HG02759 (cell line): ENCODE measurements at regions not wholly inside any gene's neighbourhood (a gene's known extent, or its start where the extent isn't known, plus 50 kb on each side); places are given as distances from the start of the nearest gene placed in this dataset.

Experiments used
- ATAC-seq: cut with Tn5 transposase; IDR thresholded peaks from one replicate; pipeline ENCODE4 v1.9.1; 2021; ENCODE audit warnings: mild to moderate bottlenecking, moderate library complexity; ENCODE audit not compliant: unreplicated experiment

DNA sequence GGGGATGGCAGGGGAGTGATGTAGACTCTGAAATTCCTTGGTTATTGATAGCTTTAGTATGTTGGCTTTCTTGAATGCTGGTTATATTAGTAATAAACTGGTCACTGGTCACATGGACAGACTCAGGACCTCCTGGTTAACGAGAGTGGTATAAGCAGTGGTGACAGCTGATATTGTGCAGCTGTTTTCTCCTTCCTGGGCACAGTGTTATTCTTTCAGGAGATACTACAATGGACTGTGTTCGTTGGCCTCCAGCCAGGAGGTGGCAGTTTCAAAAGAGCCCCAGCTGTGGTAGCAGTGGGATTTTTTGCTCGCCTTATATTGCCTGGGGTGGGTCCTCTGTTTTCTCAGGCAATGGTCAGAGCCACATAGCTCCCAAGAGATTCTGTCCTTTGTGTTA lies 181.6 kb upstream of the RBMS3 start:
- ATAC-seq, result no peak

DNA sequence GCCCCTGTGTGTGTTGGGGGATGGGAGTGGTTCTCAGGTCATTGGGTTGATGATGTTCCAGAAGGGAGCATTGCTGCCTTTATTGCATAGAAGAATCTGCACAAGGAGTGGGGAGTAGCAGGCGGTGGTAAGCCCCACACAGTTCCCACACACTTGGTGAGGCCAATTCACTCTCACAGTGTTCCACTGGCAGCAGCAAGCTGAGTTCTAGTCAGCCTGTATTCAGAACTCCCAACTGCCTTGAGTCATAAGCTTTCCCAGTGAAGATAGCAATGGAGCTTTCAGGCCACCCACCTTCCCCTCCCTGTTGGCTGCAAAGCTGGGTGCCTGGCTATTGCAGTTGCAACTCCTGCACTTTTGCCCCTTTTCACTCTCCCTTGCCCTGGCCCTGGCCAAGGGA lies 181.1 kb upstream of the RBMS3 start:
- ATAC-seq, result no peak

DNA sequence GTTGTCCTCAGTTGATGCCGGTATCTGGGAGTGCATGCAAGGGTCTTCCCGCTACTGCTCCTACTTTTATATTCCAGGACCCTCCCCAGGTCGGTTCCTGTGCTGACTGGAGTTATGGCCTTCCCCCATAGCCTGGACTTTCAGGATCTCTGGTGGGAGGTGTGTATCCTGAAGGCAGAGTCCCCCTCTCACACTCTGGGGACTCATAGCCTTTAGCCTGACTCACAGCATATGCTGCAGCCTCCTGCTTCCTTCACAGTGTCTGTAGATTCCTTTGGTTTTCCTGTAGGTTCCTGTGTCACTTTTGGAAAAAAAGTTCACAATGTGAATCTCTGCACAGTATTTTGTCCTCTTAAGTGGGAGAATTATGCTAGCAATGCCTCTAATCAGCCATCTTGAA lies 180.6 kb upstream of the RBMS3 start:
- no peak for ATAC-seq

DNA sequence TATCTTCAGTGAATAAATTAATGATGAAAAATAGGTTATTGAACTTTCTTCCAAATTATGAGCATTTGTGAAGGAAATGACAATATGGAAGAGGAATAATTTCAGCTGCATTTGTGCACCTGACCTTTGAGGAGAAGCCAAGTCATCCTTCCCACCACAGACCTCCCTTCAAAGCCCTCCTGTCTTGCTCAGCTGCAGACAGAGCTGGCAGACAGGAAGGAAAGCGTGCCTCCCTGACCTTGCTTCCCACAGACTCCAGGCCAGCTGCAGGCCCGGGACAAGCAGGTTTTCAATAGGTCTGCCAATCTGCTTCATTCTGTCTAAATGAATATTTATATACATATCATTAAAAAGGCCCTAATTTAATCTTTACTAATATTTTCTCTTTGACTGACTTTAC lies 152.9 kb upstream of the RBMS3 start:
- ATAC-seq, result no peak

DNA sequence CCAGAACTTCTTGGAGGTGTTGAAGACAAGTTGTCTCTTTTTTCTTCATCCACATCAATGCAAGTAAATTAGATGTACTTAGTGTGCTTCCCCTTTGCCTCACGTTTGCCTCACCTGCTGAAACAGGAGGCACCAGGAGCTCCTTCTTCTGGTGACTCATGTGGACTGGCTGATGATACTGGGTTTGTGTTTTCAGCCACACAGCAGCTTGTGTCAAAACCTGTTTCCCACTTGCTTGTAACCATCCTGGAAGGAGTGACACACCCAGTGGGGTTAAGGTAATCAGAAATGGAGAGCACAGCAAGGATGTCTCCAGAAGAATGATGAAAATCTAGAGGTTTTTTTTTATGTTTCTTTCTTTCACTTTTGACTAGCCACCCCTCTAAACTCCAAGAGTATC lies 143.3 kb upstream of the RBMS3 start:
- no peak for ATAC-seq

DNA sequence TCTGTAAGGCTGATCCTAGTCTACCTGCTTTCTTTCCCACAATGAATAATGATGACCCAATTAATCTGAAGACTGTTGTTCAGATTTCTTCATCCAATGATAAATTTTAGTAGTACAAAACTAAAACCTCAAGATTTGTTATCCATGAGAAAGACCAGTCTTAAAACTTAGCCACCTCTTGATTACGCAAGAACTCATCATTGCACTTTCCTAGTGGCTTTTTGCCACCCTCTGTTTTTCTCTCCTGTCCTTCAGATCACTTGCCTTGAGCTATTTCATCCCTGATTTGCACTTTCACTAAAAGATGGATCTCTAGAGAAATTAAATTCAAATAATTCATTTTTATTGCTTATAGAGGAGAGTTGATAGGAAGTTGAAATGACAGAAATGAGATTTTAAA lies 142.7 kb upstream of the RBMS3 start:
- ATAC-seq, result no peak

DNA sequence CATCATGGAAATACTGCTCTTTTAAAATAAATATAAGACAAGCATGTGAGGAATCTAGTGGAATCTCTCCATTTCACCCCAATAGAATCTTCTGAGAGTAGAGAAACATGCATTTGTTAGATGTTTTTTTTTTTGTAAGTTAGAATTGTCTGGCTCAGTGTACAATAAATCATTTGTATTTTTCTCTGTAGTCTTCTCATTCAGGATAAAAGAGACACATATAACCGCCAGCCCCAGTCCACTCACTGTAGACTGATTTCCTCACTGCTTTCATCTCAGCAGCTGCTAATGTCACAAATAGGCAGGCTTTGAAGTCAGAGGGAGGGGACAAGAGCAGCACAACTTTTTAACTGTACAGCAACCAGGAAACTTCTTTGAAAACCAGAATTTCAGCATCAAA lies 140.2 kb upstream of the RBMS3 start:
- no peak for ATAC-seq

DNA sequence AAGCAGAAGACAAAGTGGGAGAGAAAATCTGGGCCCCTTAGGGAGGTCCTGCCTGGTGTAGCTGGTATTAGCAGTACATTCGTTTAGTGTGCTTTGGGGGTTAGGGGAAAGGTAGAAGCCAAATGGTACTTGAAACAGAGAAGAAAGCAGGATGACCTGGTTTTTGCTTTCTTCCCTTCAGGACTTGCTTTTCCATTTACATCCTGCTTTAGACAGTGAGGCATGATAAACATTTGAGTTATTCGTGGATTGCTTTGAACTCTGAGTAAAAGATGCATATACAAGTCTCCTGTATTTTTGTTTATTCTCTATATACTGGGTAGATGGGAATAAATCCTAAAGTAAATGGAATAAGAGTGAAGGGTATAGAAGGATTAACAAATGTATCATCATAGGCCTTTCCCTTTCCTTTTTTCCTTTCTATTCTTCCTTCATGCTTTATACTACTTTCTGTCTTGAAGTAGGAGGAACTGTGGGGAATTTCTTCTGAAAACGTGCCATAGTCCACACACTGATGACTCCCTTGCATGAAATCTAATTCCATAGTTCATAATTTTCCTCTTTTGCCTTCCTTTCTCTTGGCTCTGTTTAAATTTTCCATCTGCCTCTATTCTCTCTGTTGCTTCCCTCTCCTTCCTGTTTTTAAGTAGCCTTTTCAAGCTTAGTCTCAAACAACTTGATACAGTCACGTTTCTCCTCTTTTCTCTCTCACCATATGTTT lies 139.5 kb upstream of the RBMS3 start:
- ATAC-seq, result no peak

DNA sequence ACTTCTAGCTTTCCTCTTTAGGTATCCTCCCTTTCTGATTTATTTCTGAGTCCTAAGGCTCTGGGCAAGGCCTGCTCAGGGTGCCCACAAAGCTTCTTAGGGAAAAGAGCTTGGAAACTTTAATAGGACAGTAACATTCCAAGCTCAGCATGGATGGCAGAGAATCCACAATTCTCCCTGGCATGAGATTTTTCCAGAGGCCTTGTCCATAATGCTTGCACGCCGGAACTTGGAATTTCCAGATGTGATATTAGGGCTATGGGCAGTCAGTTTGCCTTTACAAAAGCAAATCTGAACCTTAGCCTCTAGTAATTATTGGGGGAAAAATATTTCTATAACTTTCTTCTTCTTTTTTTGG lies 139.0 kb upstream of the RBMS3 start:
- no peak for ATAC-seq

DNA sequence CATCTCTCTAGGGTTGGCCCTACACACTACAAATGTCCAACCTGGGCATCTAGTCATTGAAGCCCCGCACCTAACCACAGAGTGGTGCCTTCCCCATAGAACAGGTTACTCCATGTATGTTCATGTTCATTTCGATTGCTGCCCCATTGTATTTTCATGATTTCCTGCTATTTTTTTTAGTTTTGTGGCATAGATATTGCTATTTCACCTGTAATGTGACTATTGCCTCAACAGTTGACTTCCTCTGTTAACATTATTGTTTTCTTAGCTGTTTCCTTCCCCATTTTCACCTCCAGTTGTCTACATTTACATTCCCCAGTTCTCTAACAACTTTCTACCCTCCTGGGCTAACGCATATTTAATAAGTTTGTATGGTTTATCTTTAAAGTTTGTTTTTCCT lies 137.7 kb upstream of the RBMS3 start:
- no peak for ATAC-seq

DNA sequence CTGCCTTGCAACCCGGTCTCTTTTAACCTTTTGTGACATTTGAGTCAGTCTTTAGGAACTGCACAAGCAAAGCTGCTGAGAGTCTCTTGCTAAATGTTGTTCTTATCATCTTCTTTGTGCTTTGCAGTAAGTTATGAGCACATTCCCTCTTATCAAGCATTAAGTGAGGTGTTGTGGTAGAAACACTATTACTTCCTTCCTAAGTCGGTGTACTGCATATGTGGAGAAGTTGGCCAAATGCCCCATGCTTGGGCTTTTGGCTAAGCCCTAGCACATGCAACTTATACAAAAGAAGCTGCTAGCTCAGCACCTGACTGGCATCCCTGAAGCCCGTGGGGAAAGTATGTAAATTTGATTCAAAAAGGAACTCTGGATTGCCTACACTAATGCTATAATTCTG lies 136.5 kb upstream of the RBMS3 start:
- no peak for ATAC-seq

DNA sequence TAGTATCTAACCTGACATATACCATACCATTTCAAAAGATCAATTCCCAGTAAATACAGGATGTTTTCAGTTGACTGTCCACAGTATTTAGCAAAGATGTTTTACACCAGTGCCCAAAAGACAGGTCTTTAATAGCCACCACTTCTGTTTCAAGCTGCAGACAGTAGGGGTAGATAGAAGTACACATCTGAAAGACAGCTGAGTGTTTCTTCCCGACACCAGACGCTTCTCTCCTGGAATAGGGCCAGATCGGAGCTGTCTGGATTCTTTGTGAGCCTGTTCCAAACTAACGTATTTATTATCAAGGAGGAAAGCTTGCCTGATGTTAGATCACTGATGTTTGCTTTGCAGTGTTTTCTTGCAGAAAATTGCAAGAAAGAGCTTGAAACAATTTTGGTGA lies 136.1 kb upstream of the RBMS3 start:
- ATAC-seq, result no peak

DNA sequence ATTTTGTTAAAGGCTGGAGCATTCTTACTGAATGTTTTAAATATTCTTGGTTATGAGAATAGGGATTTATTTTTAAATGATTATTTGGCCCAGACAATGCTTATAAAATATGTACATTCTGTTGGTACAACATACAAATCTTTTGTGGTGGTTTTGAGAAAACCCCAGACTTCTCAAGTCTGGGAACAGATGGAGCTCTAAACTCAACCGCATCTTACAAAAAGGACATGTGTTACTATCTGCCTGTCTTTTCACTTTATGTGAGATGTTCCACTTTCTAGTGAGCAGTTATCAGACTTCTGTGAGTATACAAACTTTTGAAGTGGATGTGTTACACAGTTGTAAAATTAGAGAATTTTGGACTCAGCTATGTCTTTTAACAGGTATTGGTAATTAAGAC lies 135.5 kb upstream of the RBMS3 start:
- ATAC-seq, result no peak

DNA sequence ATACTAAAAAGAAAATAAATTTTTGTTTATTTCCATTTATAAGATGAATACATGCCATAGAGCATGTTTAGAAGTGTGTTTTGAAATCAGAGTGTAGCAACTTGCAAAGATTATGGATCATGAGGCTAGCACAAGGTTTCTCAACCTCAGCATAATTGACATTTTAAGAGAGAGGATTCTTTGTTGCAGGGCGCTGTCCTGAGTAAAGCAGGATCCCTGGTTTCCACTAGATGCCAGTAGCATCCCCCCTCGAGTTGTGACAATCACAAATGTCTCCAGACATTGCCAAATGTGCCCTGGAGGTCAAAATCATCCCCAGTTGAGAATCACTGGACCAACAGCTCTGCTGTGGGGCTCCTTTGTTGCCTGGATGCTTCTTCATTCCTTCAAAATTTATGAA lies 128.5 kb upstream of the RBMS3 start:
- ATAC-seq, result no peak

DNA sequence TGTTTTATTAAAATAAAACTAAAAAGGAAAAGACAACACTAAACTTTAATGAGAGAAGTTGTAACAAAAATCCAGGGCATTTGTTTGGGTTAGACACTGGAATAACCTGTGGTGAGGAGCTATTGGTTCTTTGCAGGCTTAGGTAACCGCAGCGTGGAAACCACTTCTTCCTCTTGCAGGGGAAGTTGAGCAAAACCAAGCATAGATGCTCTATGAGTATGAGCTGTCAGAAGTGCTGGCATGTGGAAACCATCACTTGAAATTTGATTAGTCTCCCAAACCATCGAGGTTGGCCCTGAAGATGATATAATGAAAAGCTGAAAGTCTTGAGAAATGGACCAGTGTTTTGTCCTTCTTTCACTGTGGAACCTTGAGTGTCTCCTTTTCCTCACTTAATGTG lies 127.1 kb upstream of the RBMS3 start:
- ATAC-seq, result no peak

DNA sequence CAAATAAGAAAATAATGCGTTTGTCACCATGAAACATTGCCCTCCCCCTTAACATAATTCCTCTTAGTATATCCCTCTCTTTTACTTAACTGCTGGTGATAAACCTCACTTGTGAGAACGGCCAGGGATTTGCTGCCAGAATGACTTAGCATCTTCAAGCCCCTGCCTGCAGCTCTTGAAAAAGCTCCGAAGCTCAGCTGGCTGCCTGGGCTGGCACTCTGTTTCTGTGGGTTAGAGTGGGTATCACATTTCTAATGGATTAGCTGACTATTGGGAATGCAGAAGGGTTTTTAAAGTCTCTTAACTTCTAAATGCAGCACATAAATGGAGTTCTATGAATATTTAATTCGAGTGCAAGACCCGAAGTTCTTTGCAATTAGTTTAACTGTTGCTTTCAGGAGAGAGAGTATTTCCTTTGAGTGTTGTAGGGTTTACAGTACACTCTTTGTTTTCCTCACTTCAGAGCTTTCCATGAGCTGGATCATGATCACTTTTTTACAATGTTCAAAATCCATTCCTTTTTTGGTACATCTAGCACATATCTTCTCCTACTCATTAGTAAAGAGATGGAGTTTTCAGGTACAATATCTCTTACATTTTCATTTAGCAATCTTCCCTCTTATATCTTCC lies 124.7 kb upstream of the RBMS3 start:
- ATAC-seq, result no peak

DNA sequence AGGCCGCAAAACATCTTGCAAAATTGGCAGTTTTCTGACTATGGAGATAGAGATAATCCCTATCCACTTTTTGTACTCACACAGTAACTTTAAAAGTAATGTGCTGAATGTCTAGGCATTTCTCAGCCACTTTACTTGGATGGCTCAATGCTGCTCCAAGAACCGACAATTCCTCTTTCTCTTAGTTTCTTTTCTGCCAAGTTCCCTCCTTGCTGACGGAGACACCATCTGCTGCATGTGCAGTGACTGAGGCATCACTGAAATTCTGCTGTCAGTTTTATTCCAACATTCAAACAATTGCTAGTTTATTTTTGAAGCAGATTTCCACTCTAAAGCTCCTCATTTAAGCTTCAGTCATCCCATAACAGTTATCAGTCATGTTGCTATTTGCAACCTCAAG lies 116.0 kb upstream of the RBMS3 start:
- ATAC-seq, result no peak

DNA sequence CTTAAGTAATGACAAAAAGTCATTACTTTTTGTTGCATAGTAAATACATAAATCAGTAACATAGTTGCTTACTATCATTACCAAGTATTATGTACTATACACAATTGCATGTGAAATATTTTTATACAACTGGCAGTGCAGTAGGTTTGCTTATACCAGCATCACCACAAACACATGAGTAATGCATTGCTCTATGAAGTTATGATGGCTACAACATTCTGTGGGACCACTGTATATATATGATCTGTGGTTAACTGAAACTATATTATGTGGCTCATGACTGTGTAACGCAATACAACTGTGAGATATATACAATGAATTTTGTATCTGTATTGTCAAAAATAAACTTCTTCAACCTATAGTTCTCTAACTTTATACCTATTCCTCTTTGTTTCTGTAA lies 113.7 kb upstream of the RBMS3 start:
- ATAC-seq, result no peak

DNA sequence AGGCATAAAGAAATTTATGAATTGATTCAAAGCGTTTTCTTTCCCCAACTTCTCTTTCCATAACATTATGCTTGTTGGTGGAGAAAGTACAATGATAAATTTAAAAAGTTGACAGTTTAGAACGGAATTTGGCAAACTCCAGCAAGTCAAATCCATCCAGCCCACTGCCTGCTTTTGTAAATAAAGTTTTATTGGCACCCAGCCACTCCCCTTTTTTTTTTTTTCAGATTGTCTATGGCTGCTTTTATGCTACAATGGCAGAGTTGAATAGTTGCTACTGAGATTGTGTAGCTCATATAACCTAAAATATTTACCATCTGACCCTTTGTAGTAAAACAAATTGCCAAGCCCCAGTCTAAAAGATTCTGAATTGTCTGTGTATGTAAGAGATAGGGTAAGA lies 112.8 kb upstream of the RBMS3 start:
- no peak for ATAC-seq

DNA sequence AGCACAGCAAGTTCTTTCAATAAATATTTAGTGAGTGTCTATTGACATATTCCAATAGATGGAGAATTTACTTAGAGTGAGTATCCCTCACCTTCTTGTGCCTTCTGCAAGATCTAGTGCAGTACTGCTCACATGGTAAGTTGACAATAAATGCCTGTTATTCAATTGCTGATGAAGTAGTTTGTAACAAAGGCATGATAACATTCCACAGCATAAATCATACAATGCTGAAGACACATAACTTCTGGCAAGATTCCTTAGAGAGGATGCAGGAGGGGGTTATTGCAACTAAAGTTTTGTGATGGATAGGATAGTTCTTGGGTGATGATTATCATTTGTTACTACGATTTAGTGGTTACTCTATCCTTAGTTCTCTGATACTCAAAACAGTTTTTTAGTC lies 112.2 kb upstream of the RBMS3 start:
- no peak for ATAC-seq

DNA sequence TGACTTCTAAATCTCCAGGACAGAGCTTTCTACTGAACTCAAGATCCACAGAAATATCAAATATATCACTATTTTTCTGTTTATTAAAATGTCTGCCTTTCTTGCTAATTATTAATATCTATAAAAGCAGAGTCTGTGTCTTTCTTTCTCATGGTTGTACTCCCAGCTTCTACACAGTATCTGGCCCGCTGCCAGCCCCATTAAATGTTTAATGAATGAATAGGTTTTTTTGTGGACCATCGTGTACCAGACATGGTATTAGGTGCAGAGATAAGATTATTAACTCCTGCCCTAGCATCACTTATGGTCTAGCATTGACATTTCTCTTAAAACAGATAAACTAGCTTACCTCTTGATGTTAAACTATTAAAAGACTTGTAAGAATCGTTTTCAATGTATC lies 111.4 kb upstream of the RBMS3 start:
- ATAC-seq, result no peak

DNA sequence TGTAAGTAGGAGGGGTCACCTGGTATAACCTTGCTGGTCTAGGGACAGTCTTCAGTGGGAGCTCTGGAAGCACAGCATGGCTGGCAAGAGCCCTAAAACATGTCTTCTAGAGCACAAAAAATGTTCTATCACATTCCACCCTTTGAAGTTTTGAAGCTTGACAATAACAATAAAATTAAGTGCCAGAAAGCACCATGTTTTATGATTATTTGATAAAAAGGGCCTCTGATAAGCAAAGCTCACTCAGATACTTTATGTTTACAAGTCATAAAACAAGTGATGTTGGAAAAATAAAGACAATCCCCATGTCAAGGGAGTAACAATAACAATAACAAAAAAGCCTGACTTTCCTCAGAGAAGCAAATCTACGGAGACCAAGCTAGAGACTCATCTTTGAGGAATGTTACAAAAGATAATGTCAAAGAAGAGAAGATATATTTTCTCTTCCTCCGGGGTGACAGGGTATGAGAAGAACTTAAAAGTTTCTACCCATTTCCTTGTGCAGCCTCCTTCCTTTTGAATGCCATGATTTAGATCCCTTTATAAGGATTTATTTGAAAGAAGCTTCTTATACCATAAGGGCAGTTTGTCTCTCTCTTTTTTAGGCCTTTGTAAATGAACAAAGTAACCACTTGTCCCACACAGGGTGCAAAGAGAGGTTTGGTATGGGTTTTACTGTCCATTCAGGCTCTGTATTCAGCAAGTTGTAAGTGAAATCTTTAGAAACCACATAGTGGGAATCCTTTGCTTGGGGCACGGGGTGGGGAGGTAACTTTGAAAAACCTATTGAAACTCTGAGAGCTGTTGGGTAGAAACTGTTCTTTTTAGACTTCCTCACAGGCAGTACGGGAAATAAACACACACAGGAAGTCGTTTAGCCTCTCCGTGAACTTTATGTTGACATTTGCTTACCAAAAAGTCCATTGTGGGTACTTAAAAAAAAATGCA lies 109.6 kb upstream of the RBMS3 start:
- no peak for ATAC-seq
